ENCODE measurements at regions not wholly inside any gene's neighbourhood (a gene's known extent, or its start where the extent isn't known, plus 50 kb on each side); places are given as distances from the start of the nearest gene placed in this dataset.
"Not testable (repeated sequence)": the region's sequence is repeated elsewhere in the genome, so short reads cannot be mapped to it uniquely, and the experiment has no call there.

GRCh38 chr12:34407813-34408212 is 385.5 kb downstream of the ALG10 start:
- Histone ChIP-seq H3K9me3 (peaks cover 0 to 100% (median 61%) of the 10 kb centered on the region in 11 donors), H3K27ac (no peak overlapping the region), H3K4me1 (no peaks in the 10 kb centered on the region), H3K36me3 (no peaks in the 10 kb centered on the region), H3K27me3 (no peaks in the 10 kb centered on the region), H3K4me3 (no peak overlapping the region)
- TF ChIP-seq CTCF (IDR thresholded peaks at IDR 0.05) = no peak
- intact Hi-C loops (cut with DNase I) = no loop called here
- ATAC-seq (no peak), DNase-seq (no peak)
- 71 to 81% methylated on average over 5 of the region's 5 CpGs for WGBS, 2 donors

- DNase-seq; H3K4me3 ChIP-seq; intact Hi-C loops (cut with DNase I); H3K27me3 ChIP-seq; ATAC-seq; H3K27ac ChIP-seq; H3K4me1 ChIP-seq; H3K36me3 ChIP-seq: not testable (repeated sequence)
- 62 to 66% methylated on average over 4 of the region's 4 CpGs for WGBS, 2 donors
- H3K9me3 ChIP-seq = peaks cover 0 to 84% (median 22%) of the 10 kb centered on the region in 11 donors
Observed at GRCh38 chr12:34431509-34431908, 409.2 kb downstream of the ALG10 start.
